SK-N-SH (cell line): ENCODE measurements at regions not wholly inside any gene's neighbourhood (a gene's known extent, or its start where the extent isn't known, plus 50 kb on each side); places are given as distances from the start of the nearest gene placed in this dataset.

ENCODE experiments used
- CTCF ChIP-seq: fragments of 200-600 bp; sonication (generic); IDR thresholded peaks from 2 replicates; pipeline ENCODE4 v1.6.1; 2017; ENCODE audit warnings: antibody characterized with exemption, mild to moderate bottlenecking, moderate library complexity
- EP300 ChIP-seq, 2 experiments: IDR thresholded peaks; 2 replicates each; pipeline versions ENCODE4 v1.4.0 to v1.6.1; 2012; ENCODE audit warnings: borderline replicate concordance in 1 of 2, low read depth in 1 of 2, low read length in 1 of 2
- POLR2AphosphoS5 ChIP-seq: IDR thresholded peaks from 2 replicates; pipeline ENCODE4 v1.6.1; 2012; ENCODE audit warnings: low read depth, low read length
- TAF1 ChIP-seq: IDR thresholded peaks from 2 replicates; pipeline ENCODE4 v1.6.1; 2012; ENCODE audit warnings: low read depth, mild to moderate bottlenecking, low read length, moderate library complexity, borderline replicate concordance

DNA sequence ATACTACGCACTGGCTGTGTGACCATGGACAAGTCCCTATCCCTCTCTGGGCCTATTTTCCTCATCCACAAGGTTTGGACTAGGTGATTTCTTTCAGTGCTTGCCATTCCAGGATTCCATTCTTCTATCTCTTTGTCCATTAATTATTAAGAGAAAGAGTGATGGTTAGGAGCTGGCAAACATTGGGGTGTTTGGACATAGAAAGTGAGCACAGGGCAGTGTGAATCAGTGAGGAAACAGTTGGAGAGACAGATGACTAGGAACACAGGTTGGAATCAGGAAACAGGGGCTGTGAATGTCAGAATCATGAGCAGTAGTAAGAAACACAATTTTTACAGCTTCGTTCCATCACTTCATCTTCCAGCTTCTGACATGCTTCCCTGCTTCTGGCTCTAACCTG lies 211.8 kb downstream of the INSC start:
- TF ChIP-seq CTCF (no peak), POLR2AphosphoS5 (no peak), TAF1 (no peak), EP300 (IDR thresholded peaks at IDR 0.05; ENCODE audit: borderline replicate concordance in 1 of 2, low read depth in 1 of 2, low read length in 1 of 2) (no peak)
